Choroid plexus epithelial cell (primary cell): ENCODE measurements at regions not wholly inside any gene's neighbourhood (a gene's known extent, or its start where the extent isn't known, plus 50 kb on each side); places are given as distances from the start of the nearest gene placed in this dataset.
"Not testable (repeated sequence)": the region's sequence is repeated elsewhere in the genome, so short reads cannot be mapped to it uniquely, and the experiment has no call there.

Source experiments
- DNase-seq: peaks from one replicate; pipeline ENCODE4 v3.0.0-alpha.2; 2010; ENCODE audit warnings: low read depth
- H3K4me3 ChIP-seq: 2 replicates; pipeline ENCODE4 v1.5.1; 2011; ENCODE audit warnings: low read depth, mild to moderate bottlenecking, control low read depth, low read length, moderate library complexity
- CTCF ChIP-seq: conservative IDR thresholded peaks from 2 replicates; pipeline ENCODE4 v1.5.1; 2011; ENCODE audit warnings: low read depth, mild to moderate bottlenecking, control low read depth, inconsistent platforms, low read length, moderate library complexity

- H3K4me3 ChIP-seq = no peak overlapping the region
- no peak for TF ChIP-seq CTCF
- DNase-seq = no peak
Measured at GRCh38 chrY:20042993-20043392, 298.5 kb upstream of the KDM5D start.

- no peak for TF ChIP-seq CTCF
- no peak for DNase-seq
- no peak overlapping the region for H3K4me3 ChIP-seq
Measured at GRCh38 chrY:20025676-20026075, 281.1 kb upstream of the KDM5D start.

GRCh38 chrY:19993410-19993809, 248.9 kb upstream of the KDM5D start:
- DNase-seq, H3K4me3 ChIP-seq: not testable (repeated sequence)

GRCh38 chrY:19973012-19973411, 228.5 kb upstream of the KDM5D start:
- no peak overlapping the region for H3K4me3 ChIP-seq
- no peak for TF ChIP-seq CTCF
- no peak for DNase-seq

GRCh38 chrY:19947702-19948101, 203.2 kb upstream of the KDM5D start:
- no peak for DNase-seq
- TF ChIP-seq CTCF = no peak
- no peak overlapping the region for H3K4me3 ChIP-seq

- no peak for TF ChIP-seq CTCF
- no peak for DNase-seq
- no peak overlapping the region for H3K4me3 ChIP-seq
Measured at GRCh38 chrY:19899011-19899410, 154.5 kb upstream of the KDM5D start.

- DNase-seq = no peak
- no peak overlapping the region for H3K4me3 ChIP-seq
- TF ChIP-seq CTCF = no peak
Measured at GRCh38 chrY:19892076-19892964, 147.8 kb upstream of the KDM5D start.
